HG02943 (cell line): ENCODE measurements at regions not wholly inside any gene's neighbourhood (a gene's known extent, or its start where the extent isn't known, plus 50 kb on each side); places are given as distances from the start of the nearest gene placed in this dataset.

Experiments
- ATAC-seq: cut with Tn5 transposase; IDR thresholded peaks from one replicate; pipeline ENCODE4 v1.9.1; 2021; ENCODE audit warnings: mild to moderate bottlenecking, low read depth, moderate library complexity; ENCODE audit not compliant: unreplicated experiment

DNA sequence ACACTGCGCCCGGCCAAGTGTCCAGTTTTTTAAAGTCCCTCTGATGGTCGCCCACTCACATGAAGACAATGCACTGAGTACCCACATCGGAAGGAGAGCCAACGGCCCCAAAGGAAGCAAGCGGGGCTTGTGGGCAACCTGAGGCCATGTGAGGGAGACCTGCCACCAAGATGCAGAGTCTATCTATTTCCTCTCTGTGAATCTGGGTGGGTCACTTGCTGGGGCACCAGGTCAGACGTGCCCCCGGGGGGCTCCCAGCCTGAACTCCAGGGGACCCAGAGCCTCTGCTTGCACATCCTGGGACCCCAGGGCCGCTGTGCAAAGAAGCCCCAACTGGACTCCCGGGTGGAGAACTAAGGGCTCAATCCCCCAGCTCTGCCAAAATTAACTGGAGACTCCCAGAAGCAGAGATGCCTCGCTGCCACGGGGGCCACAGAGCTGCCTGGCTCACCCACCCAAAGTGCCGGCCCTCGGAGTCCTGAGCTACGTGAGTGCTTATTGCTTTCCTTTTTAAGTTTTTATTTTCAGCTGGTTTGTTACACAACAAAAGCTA is 106.4 kb downstream of the BRD1 start:
- no peak for ATAC-seq

DNA sequence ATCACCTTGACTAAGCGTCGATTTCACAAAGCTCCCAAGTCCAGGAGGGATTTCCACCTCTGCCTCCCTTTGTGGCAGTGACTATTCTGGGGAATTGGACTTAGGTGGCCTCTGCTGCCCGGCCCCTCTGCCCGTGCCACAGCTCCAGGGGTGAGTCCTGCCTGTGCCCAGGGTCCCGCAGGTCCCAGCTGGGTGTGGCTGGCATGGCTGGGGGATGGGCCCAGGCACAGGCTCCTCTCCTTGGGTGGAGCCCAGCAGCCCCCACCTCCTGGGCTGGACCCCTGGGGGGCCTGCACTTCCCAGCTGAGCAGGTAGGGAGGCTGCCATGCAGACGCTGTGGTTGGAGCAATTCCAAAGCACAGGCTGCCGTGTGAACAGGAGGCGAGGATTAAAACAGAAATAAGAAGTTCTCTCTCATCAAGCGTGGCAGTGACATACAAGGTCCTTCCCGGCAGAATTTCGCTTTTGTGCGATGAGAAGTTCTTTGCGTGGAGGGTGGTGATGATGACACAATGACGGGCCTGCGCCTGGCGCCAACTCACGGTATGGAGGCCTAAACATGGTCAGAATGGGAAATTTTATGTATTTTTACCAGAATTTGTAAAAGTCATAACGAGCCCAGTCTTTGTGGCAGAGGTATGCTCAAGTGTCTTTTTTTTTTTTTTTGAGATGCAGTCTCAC is 107.3 kb downstream of the BRD1 start:
- no peak for ATAC-seq

DNA sequence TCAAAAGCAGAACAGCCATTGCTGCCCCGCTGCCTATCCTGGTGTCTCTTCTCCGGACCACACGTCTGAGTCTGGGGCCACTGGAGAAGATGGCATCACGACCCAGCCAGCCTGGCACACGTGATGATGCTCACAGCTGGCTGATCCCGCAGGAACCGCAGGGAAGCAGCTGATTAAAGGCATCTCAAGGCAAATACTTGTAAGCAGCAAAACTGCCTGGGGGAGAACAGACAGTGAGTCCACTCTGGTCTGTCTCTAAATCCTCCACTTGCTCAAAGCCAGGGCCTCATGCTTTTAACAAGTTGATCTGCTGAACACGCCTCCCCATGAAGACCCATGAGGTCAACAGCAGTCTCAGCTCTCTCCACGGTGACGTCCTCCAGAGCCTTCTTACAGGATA is 108.6 kb downstream of the BRD1 start:
- no peak for ATAC-seq

DNA sequence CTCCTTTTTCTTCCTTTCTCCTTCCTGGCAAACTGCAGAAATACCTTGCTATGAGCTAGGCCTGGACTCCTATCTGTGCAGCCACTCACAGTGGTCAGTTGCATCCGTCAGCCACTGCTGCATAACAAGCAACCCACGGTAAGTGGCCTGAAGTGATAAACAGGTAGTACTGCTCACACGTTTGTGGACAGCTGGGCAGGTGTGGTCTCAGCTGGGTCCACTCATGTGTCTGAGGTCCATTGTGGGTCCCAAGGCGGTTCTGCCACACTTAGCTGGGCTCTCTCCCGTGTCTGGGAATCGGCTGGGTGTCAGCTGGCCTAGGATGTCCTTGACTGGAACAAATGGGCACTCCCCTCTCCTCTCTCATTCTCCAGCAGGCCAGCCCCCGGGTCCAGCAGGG is 109.3 kb downstream of the BRD1 start:
- no peak for ATAC-seq

DNA sequence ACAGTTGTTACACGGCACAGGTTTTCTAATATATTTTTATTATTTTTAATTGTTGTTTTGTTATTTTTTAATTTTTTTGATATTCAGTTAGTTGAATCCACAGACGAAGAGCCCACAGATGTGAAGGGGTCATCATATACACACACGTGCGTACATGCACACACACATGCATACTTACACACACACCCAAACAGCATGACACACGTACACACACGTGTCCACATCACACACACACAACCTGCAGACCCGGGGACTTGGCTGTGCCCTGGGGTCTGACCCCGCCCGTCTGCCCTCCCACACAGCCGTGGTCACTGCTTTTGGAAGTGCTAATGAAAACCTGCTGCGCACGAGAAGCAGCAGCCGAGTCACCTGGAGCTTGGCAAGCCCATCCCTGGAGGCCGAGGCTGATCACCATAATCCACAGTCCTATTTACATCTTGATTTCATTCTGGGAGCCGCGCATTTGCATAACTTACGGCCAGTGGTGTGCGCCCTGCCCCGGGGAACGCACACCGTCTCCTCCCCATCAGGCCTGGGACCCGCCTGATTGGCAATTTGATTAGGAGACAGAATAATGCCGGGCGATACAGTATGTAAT is 110.3 kb downstream of the BRD1 start:
- no peak for ATAC-seq

DNA sequence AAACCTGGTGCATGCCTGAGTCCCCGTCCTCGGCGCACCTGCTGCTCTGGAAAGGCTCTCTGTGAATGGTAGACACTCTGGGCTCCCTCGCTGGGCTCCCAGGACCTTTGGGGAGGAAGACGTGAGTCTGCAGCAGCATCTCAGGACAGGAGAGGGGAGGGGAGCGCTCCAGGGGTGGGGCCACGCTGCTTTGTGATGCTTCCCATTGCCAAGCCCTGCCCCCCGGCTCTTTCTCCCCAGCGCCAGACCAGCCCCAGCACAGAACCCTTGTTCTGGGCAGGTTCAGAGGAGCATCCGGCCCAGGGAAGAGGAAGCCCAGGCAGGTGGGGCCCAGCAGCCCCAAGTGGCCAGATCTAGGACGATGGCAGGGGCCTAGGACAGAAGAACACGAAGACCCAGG is 111.2 kb downstream of the BRD1 start:
- no peak for ATAC-seq

DNA sequence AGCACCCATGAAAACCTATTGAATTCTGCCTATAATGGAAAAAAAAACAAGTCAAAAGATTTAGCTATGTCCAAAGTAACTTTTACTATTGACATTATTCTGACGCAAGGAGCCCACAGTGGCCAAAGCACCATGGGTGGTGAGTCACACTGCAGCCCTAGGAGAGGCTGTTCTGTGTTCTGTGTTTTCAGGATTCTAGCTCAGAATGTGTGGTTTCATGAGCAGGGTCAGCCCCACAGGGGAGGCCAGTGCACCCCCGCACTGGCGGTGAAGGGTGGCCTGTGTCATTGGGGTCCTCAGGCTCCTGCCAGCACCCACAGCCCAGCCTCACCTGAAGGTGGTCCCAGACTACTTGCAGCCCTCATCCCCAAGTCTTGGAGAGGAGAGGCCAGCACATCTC is 112.2 kb downstream of the BRD1 start:
- no peak for ATAC-seq

DNA sequence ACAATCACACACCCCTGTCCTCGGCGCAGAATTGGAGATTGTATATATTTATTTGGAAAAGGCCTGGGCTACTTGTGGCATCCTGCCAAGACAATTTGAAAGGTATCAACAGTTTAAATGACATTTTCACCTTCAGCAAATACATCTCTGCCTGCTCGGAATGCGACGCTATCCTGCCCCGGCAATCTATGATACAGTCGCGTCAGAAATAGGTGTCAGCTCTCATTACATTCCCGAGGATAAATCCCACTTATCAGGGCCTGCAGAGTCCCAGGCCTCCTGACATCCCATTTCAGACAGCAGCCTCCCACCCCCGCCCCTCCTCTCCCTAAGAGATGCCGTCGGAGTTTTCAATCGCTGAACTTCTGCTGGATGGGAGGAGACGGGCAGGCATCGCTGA is 114.7 kb downstream of the BRD1 start:
- ATAC-seq, result no peak

DNA sequence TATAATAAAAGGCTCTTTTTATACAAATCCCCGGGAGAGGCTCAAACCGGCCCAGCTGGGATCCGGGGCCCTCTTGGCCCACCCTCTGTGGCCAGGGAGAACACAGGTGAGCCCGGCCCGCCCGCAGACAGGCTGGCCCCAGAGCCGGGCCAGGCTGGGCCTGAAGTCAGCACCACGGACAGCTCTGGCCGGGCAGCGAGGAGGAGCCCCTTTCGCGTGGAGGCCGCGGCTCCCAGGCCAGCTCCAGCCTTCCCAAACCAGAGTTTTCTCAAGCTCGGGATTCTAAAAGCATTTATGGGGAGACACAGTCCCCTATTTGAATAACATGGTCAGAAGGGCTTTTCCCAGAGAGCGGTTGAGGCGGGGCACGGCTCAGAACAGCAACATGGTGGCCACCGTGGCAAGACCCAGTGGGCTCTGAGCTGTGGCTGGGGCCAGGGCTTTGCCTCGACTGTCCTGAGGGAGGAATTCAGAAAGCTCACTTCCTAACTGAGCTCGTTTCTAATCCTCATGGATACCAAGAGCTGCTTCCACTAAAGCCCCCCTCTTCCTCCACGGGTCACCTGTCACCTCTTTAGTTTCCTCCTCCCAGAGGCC is 115.4 kb downstream of the BRD1 start:
- ATAC-seq, result no peak

DNA sequence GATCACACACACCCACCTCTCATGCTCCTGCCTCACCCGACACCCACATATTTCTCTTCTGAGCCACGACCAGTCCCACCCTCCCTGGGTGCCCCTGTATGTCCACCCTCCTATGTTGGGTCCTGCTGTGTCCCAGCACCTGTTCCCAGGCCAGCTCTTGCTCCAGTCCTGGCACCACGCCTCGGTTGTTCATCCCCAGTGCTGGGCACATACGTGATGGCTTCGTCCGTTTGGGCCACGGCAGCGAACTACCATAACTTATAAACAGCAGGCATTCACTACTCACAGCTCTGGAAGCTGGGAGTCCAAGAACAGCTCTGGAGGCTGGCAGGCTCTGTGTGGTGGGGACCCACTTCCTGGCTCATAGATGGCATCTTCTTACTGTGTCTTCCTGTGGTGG is 116.9 kb downstream of the BRD1 start:
- no peak for ATAC-seq

DNA sequence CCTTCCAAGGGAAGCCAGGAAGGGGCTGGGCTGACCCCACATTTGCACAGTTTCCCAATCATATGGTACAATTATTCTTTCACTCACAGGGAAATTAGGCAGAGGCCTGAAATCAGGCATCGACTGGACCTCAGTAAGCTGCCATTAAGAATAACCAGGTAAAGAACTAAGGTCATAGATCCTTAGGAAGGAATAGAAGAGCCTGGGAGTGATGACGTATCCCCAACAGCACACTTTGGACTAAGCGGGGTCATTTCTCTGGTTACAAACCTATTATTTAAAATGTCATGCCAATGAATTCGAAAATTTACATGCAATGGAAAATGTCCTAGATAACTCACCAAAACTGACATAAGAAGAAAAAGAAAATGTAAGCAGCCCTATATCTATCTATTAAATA is 118.2 kb downstream of the BRD1 start:
- ATAC-seq, result no peak

DNA sequence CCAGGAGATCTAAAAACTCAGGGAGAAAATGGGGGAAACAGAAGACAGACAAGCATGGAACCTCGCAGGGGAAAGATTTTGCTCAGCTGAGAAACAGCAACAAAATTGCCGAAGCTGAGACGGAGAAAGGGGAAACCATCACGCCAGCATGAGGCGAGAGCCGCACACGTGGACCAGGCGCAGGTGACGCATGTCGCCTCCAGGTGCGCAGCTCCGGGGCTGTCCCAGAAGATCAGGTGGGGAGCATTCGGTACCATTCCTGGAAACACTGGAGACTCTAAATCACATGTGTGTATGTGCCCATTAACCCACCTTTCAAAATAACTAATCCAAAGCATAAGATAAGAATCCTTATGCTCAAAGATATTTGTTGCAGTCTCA is 121.7 kb downstream of the BRD1 start:
- no peak for ATAC-seq

DNA sequence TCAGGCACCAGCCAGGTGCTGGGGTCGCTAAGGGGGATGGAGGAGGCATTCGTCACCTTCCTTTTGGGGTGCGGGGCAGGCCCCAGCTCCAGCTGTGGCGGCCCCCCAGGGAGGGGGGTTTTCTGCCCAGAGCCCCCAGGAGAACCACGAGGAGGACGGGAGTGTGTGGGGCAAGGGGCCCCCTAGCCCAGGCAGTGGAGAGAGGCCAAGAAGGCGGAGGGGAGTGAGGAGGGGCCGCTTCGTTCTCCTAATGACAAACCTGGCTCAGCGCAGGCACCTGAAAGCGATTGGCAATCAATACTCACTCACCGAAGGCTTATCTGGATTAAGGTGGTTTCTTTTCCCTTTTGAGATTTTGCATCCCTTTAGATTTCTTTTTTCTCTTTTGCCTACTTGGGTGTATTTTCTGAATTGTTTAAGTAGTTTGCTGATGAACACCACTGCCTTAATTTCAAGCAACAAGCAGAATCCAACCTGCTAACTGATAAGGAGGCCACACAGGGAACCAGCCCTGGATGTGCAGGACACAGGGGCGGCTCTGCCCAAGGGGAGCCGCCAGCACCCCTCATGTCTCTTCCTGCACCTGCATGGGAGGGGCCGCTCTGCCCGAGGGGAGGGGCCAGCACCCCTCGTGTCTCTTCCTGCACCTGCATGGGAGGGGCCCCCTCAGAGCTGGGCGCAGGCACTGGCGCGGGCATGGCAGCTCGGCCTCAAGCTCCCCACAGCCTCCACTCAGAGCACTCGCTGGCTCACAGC is 122.3 kb downstream of the BRD1 start:
- ATAC-seq, result no peak

DNA sequence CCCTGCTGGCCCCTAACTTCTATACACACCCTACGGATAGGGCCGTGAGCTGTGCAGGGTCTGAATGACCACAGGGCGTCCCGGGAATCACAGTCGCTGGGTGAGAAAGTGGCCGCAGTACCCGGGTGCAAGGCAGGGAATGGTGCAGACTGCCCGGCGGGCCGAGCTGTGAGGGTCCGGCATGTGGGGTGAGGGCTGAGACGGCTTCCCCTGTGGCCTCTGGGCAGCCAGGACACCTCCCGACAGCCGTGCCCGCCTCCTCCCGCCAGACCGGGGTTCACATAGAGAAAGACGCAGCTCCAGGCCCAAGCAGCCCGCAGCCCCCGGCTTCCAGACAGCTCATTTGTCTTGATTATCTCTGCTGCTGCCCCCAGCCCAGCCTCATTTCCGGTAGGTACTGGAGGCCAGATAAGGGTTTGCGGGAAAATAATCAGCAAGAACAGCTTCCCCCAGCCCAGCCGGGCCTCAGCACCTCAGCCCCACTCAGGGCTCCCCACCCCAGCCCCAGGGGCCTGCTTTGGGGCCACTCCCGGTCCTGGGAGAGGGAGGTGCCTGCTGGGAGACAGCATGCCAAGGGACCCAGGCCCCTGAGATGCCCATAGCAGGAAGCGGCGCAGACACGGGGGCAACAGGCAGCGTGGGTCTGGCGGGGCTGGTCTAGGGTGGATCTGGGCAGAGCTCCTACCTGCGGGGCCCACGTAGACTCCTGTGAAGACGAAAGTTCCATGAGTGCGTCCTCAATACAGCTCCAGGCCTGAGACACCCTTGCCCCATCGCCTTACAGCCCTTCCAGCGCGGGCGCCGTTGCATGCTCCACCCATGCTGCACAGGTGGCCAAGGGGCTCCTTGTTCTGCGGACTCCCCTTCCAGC is 123.1 kb downstream of the BRD1 start:
- ATAC-seq, result no peak

DNA sequence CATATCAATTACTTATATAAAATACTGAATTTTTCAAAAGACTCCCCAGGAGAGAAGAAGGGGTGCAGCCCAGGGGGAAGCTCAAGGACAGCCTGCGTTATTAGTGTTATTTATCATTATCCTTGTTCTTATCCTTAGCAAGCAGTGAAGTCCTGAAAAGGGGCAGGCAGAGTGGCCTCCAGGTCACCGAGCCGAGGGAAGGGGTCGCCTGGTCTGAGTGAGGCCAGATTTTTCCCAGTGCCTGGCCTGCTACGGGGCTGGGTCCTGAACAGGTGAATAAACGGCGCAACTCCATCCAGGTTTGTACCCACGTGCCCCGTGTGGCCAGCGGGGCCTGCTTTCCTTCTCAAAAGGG is 123.7 kb downstream of the BRD1 start:
- ATAC-seq, result no peak

DNA sequence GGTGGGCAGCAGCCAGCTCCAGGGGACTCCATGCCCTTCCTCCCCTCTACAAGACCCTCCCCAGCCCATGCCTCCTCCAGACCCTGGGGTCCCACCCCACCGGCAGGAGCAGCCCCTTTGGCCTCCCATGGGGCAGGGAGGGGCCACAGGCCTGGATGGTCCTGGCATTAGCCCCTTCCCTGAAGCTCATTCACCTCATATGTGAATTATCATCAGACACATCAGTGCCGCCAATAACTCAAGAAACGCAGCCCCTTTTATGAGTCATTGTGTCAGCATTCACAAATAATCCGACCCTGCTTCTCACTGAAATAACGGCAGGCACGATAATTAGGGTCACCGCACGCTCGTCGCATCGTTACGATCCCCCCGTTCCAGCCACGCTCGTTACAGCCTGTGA is 124.2 kb downstream of the BRD1 start:
- ATAC-seq, result no peak

DNA sequence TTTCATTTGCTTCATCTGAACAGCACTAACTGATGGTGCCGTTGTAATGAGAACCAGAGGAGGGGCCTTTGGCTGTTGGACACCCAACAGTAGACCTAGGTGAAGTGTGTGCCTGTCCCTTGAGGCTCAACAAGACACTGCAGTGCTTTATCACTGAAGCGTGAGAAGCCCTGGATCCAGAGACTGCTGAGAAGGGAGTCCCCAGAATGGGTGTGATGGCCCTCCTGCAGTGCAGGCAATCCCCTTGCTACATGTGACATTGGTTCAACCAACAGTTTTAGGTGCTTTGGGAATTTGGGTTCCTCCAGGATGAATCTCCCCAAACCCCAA is 125.6 kb downstream of the BRD1 start:
- no peak for ATAC-seq

DNA sequence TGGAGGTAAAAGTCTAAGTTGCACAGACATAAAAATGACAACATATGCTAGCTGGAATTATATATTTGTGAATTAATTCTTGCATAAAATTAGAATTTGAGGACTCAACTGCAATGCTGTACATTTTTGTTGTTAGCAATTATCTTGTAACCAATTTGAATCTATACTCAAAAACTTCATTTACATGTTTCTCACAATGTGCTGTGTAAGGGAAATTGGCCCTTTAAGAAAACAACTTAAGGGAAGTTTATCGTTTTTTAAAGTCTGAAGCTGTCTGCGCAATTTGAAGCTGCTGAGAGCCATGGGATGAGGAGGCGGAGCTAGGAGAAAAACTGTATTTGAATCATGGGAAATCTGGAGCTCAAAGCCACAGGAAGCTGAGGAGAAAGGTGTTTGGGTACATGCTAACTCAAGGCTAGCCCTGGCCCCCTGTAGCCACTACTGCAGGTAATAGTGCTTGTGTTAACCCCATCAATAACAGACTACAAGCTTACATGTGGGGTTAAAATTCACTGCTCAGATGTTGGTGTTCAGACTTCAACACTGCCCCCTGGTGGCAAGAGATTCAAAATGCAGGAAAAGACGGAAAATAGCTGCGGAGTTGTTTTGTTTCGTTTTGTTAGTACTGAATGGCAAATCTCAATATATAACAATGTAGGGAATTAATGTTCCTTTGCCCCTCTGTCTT is 126.1 kb downstream of the BRD1 start:
- no peak for ATAC-seq

DNA sequence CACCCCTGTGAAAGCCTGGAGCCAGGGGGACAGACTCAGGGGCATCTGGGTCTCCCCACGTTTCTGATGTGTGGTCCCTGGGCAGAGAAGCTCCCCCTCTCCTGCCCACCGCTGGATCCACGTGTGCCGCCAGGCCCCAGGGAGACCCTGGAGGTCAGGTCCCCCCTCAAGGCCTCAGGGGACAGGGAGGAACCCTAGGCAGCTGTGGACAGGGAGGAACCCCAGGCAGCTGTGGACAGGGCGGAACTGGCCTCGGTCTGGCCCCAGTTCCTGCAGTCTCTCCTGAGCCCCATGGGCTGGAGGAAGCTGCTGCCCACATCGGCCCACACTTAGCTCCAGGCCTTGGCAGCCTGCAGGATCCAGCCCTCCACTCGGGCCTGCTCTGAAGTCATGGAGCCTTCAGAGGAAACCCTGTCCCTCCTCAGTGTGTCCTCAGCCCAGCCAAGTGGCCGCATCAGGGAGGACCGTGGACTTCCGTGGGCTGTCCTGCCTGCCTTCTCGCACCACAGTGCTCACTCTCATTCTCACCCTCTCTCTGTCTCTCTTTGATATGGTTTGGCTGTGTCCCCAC is 127.7 kb downstream of the BRD1 start:
- no peak for ATAC-seq

DNA sequence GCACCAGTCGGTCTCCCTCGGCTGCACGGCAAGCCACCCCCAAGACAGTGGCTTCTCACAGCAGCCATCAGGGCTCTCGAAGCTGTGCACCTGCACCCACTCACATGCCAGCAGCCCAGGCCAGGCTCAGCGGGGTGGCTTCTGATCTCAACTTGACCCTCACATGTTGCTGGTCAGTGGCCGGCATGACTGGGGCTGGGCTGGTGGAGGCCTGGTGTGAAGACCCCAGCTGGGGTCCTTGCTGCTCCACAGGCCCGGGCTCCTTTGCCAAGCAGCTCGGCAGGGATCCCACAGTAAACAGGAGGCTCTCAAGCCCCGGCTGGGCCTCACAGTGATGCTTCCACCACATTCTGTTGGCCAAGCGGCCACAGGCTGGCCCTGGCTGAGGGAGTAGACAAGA is 128.2 kb downstream of the BRD1 start:
- ATAC-seq, result no peak
